NCI-H1930 (cell line): ENCODE measurements at regions not wholly inside any gene's neighbourhood (a gene's known extent, or its start where the extent isn't known, plus 50 kb on each side); places are given as distances from the start of the nearest gene placed in this dataset.

ENCODE experiments used
- DNase-seq, 2 experiments: peaks; one replicate each; lab custom pipeline; 2025; lab: John Stamatoyannopoulos, UW

DNA sequence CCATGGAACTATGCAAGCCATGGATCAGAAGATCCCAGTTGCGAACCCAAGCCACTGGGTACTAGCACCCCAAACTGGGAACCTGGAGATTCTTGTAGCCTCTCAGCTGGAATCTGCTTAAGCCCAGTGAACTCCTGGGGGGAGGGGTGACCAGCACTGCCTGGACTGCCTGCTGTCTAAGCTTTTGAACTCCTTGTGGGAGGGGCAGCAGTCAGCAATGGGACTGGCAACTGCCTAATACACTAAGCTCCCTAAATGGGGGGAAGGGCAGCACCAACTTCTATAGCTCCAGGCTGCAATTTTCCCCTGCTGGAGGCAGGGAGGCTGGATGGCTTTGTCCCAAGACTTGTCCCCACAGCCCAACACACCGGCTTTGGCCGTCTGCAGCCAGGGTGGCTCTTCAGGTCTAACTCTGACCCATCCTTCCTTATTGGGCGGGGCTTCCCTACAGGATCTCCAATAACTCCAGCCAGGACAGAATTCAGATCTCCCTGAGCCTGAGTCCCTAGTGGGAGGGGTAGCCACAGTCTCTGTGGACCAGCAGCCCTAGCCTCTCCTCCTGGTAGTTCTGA, 485.1 kb downstream of the SOX5 start:
- no peak for DNase-seq

DNA sequence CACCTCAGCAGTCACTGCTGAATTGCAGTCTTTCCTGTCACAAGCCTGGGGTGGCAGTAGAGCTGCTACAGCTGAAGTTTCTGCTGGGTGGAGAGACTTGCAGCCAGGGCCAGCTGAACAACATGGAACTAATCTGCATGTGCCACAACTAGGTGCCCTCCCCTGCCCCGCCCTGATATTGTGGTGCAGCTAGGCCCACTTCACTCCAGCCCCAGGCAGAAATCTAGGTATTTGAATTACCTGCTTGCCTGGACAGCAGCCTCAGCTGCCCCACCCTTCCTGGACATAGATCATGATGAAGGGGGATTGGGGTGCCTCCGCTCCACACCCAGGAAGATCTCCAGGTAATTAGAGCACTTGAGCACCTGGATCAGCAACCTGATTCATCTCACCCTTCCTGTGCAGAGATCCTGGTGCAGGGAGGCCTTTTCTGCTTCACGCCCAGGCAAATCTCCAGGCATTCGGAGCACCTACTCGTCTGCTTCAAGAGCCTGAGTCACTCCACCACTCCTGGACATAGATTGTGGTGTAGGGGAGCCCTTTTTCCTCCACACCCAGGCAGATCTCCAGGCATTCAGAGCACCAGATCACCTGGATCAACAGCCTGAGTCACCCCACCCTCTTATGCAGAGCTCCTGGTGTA, 477.0 kb downstream of the SOX5 start:
- DNase-seq: no peak

DNA sequence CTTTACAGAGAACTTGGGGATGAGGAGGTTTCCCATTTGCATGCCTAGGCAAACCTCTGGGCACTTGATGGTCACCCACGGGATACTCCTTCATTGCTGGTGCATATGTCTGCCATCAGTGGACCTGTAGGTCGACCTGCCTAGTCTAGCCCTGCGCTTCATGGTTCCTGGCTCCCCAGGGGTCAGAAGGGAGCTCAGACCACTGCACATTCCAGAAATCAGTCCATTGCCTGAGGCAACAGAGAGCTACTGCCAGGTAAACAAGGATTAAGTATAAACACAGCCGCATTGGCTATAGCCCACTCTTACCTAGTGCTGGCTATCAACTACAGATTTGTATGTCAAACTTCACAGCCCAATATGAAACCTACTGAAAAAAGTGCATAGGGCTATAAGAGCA, 476.4 kb downstream of the SOX5 start:
- no peak for DNase-seq

DNA sequence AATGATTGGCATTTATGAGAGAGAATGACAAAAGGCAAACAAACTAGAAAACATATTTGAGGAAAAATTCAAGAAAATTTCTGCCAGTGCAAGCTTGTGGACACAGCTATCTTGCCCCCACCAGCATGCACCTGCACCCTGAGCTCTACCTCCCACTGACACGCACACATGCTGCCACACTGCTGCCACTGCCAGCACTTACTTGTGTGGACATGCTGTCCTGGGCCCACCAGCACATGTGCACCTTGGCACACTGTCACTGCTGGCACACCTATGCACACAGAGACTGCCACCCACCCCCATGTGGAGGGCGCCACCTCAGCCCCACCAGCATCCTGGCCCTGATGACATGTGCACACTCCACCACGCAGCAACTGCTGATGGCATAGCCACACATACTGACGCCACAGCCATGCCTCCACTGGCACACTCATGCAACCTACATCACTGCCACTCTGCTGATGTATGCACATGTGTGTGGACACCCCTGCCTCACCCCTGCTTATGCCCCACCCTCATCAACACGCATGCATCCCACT, 475.0 kb downstream of the SOX5 start:
- no peak for DNase-seq
